Activated CD4-positive, CD25-positive, alpha-beta regulatory T cell (primary cell): ENCODE measurements at regions not wholly inside any gene's neighbourhood (a gene's known extent, or its start where the extent isn't known, plus 50 kb on each side); places are given as distances from the start of the nearest gene placed in this dataset.

Source experiments
- DNase-seq, 4 experiments: peaks; one replicate each; lab custom pipeline; 2025; lab: John Stamatoyannopoulos, UW

GRCh38 chr2:22734373-22735045 is 650.5 kb upstream of the KLHL29 start:
- DNase-seq, result no peak

GRCh38 chr2:22737144-22737543 is 647.8 kb upstream of the KLHL29 start:
- DNase-seq, result no peak

GRCh38 chr2:22741216-22741615 is 643.8 kb upstream of the KLHL29 start:
- DNase-seq, result no peak

GRCh38 chr2:22748909-22749308 is 636.1 kb upstream of the KLHL29 start:
- no peak for DNase-seq

GRCh38 chr2:22753476-22753875 is 631.5 kb upstream of the KLHL29 start:
- DNase-seq, result no peak

- DNase-seq, result no peak
Observed at GRCh38 chr2:22756276-22757043, 628.5 kb upstream of the KLHL29 start.

- no peak for DNase-seq
Observed at GRCh38 chr2:22769497-22769896, 615.5 kb upstream of the KLHL29 start.

- DNase-seq, result no peak
Observed at GRCh38 chr2:22784566-22784965, 600.4 kb upstream of the KLHL29 start.

GRCh38 chr2:22786817-22787216 is 598.2 kb upstream of the KLHL29 start:
- DNase-seq, result no peak

- DNase-seq, result no peak
Observed at GRCh38 chr2:22787745-22788144, 597.2 kb upstream of the KLHL29 start.

- no peak for DNase-seq
Observed at GRCh38 chr2:22788749-22789327, 596.1 kb upstream of the KLHL29 start.

- DNase-seq, result no peak
Observed at GRCh38 chr2:22795287-22795866, 589.6 kb upstream of the KLHL29 start.

GRCh38 chr2:22798386-22798785 is 586.6 kb upstream of the KLHL29 start:
- no peak for DNase-seq

- DNase-seq, result no peak
Observed at GRCh38 chr2:22800412-22800811, 584.6 kb upstream of the KLHL29 start.

- DNase-seq, result no peak
Observed at GRCh38 chr2:22801071-22801470, 583.9 kb upstream of the KLHL29 start.

GRCh38 chr2:22801970-22802369 is 583.0 kb upstream of the KLHL29 start:
- no peak for DNase-seq

GRCh38 chr2:22807872-22808271 is 577.1 kb upstream of the KLHL29 start:
- DNase-seq, result no peak

GRCh38 chr2:22810602-22811001 is 574.4 kb upstream of the KLHL29 start:
- DNase-seq, result no peak

- DNase-seq, result no peak
Observed at GRCh38 chr2:22812065-22812680, 572.8 kb upstream of the KLHL29 start.

- DNase-seq, result no peak
Observed at GRCh38 chr2:22817197-22817596, 567.8 kb upstream of the KLHL29 start.

GRCh38 chr2:22821458-22821857 is 563.5 kb upstream of the KLHL29 start:
- no peak for DNase-seq

GRCh38 chr2:22822835-22823234 is 562.1 kb upstream of the KLHL29 start:
- DNase-seq, result no peak
